Stomach (tissue), 8 donors: ENCODE measurements at regions not wholly inside any gene's neighbourhood (a gene's known extent, or its start where the extent isn't known, plus 50 kb on each side); places are given as distances from the start of the nearest gene placed in this dataset.

Experiments
- DNase-seq, 2 donors: peaks; one replicate each; pipeline versions ENCODE4 v3.0.0 to v3.0.0-alpha.2; 2013 to 2019
- H3K27ac ChIP-seq, 5 donors: fragments of 200-600 bp in 4 of 5; sonication (generic) in 4 of 5; one replicate each; pipeline ENCODE4 v1.5.1; 2013 to 2019; ENCODE audit warnings: mild to moderate bottlenecking in 1 of 5, moderate library complexity in 1 of 5
- H3K27me3 ChIP-seq, 3 donors: fragments of 200-600 bp; sonication (generic); one replicate each; pipeline ENCODE4 v1.5.1; 2017 to 2019; ENCODE audit warnings: mixed run types in 1 of 3
- H3K36me3 ChIP-seq, 4 donors: fragments of 200-600 bp; sonication (generic); 1 replicate in 3 of 4; 2 replicates in 1 of 4; pipeline ENCODE4 v1.5.1; 2016 to 2019
- H3K4me1 ChIP-seq, 4 donors: fragments of 200-600 bp; sonication (generic); one replicate each; pipeline ENCODE4 v1.5.1; 2016 to 2019
- H3K4me3 ChIP-seq, 4 donors: fragments of 200-600 bp; sonication (generic) in 3 of 4; one replicate each; pipeline ENCODE4 v1.5.1; 2016 to 2019; ENCODE audit warnings: mild to moderate bottlenecking in 1 of 4
- H3K9me3 ChIP-seq, 4 donors: fragments of 200-600 bp; sonication (generic); one replicate each; pipeline ENCODE4 v1.5.1; 2016 to 2019
- CTCF ChIP-seq, 7 experiments: fragments of 450-650 bp in 4 of 7; fragments of 200-600 bp in 3 of 7; sonication (generic) in 3 of 7; IDR thresholded peaks; one replicate each; pipeline ENCODE4 v1.5.1; 2016 to 2019; ENCODE audit warnings: antibody characterized with exemption in 7 of 7, control low read depth in 2 of 7, mild to moderate bottlenecking in 1 of 7
- EP300 ChIP-seq: sonication (generic); formaldehyde crosslinking; IDR thresholded peaks from one replicate; pipeline ENCODE4 v1.6.1; 2017; ENCODE audit warnings: antibody characterized with exemption
- POLR2A ChIP-seq, 4 donors: fragments of 450-650 bp; IDR thresholded peaks; one replicate each; pipeline ENCODE4 v1.6.1; 2016; ENCODE audit warnings: antibody characterized with exemption in 4 of 4, control low read depth in 2 of 4, mild to moderate bottlenecking in 1 of 4, moderate library complexity in 1 of 4
- POLR2AphosphoS5 ChIP-seq, 3 donors: sonication (generic); formaldehyde crosslinking; IDR thresholded peaks; one replicate each; pipeline ENCODE4 v1.6.1; 2016; ENCODE audit warnings: antibody characterized with exemption in 3 of 3
- WGBS, 5 donors: extraction: QIAGEN DNeasy Blood & Tissue Kit in 3 of 5; methylation state at CpG; one replicate each; pipeline versions ENCODE4 v1.1.5 to v1.1.7; 2013 to 2018; 5-methylcytosine and 5-hydroxymethylcytosine counted together
- intact Hi-C: fragments of 100-400 bp; cut with DNase I; formaldehyde crosslinking; loops from one replicate; pipeline ENCODE4 v1.15.1; 2023; ENCODE audit warnings: low total_unique reads
- donor health status: healthy with polysubstance abuse.
- donor health status: Bipolar disorder and iron deficiency.
- donor health status: healthy.

- no peaks in the 10 kb centered on the region for H3K36me3 ChIP-seq
- TF ChIP-seq CTCF (IDR thresholded peaks at IDR 0.05) (no peak), POLR2A (IDR thresholded peaks at IDR 0.05) (no peak), POLR2AphosphoS5 (IDR thresholded peaks at IDR 0.05) (no peak)
- 78 to 85% (median 81%) methylated on average over 4 of the region's 4 CpGs for WGBS, 5 donors
- no peaks in the 10 kb centered on the region for H3K9me3 ChIP-seq
- H3K27ac ChIP-seq = no peak overlapping the region
- intact Hi-C loops = no loop called here
- H3K4me3 ChIP-seq = no peak overlapping the region
- peaks cover 0 to 17% (median 3%) of the 10 kb centered on the region in 4 donors for H3K4me1 ChIP-seq
- DNase-seq = no peak
- no peaks in the 10 kb centered on the region for H3K27me3 ChIP-seq
These were observed 52.1 kb upstream of the DIPK1A start for GRCh38 chr1:93013145-93014065.

DNA sequence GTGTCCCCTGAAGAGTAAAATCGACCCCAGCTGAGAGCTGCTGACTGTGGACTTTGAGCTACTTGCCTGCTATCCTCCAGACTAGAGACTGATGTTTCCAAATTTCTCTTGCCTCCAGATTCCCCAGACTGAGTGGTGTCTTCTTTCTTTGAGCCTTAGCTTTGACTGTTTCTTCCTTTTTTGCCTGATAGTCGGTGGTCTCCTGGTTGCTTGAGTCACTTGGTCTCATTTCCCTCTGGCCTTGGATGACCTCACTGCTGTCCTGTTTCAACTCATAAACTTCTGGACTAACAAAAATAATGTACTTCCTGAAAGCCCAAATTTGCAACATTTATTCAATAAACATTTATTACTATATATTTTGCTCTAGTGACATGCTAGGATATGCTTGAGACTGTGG, 52.9 kb upstream of the DIPK1A start:
- H3K9me3 ChIP-seq = no peaks in the 10 kb centered on the region
- 63 to 75% (median 69%) methylated on average over 2 of the region's 2 CpGs for WGBS, 5 donors
- no peaks in the 10 kb centered on the region for H3K36me3 ChIP-seq
- no peak for DNase-seq
- TF ChIP-seq EP300 (no peak), POLR2AphosphoS5 (IDR thresholded peaks at IDR 0.05) (no peak), CTCF (IDR thresholded peaks at IDR 0.05) (no peak), POLR2A (IDR thresholded peaks at IDR 0.05) (no peak)
- intact Hi-C loops = no loop called here
- H3K27me3 ChIP-seq = no peaks in the 10 kb centered on the region
- H3K4me1 ChIP-seq = peaks cover 0 to 17% (median 3%) of the 10 kb centered on the region in 4 donors
- H3K4me3 ChIP-seq = no peak overlapping the region
- no peak overlapping the region for H3K27ac ChIP-seq

GRCh38 chr1:93015590-93015989, 54.3 kb upstream of the DIPK1A start:
- no peak overlapping the region for H3K27ac ChIP-seq
- WGBS, 5 donors = 52 to 59% (median 56%) methylated on average over 2 of the region's 2 CpGs
- H3K4me3 ChIP-seq = no peak overlapping the region
- intact Hi-C loops = no loop called here
- DNase-seq = no peak
- H3K4me1 ChIP-seq = peaks cover 0 to 17% (median 3%) of the 10 kb centered on the region in 4 donors
- H3K36me3 ChIP-seq = no peaks in the 10 kb centered on the region
- H3K9me3 ChIP-seq = no peaks in the 10 kb centered on the region
- no peaks in the 10 kb centered on the region for H3K27me3 ChIP-seq
- TF ChIP-seq POLR2A (IDR thresholded peaks at IDR 0.05) (no peak), CTCF (IDR thresholded peaks at IDR 0.05) (no peak), EP300 (no peak), POLR2AphosphoS5 (IDR thresholded peaks at IDR 0.05) (no peak)

GRCh38 chr1:93016171-93016570, 54.9 kb upstream of the DIPK1A start:
- H3K4me3 ChIP-seq = no peak overlapping the region
- H3K9me3 ChIP-seq = no peaks in the 10 kb centered on the region
- WGBS, 5 donors = 45 to 63% (median 59%) methylated on average over 4 of the region's 4 CpGs
- intact Hi-C loops = no loop called here
- H3K36me3 ChIP-seq = no peaks in the 10 kb centered on the region
- TF ChIP-seq POLR2A (IDR thresholded peaks at IDR 0.05) = no peak
- TF ChIP-seq POLR2AphosphoS5 (IDR thresholded peaks at IDR 0.05) = no peak
- TF ChIP-seq EP300 = no peak
- DNase-seq = no peak
- peaks cover 0 to 17% (median 3%) of the 10 kb centered on the region in 4 donors for H3K4me1 ChIP-seq
- H3K27ac ChIP-seq = no peak overlapping the region
- no peaks in the 10 kb centered on the region for H3K27me3 ChIP-seq
